NB4 (cell line): ENCODE measurements at regions not wholly inside any gene's neighbourhood (a gene's known extent, or its start where the extent isn't known, plus 50 kb on each side); places are given as distances from the start of the nearest gene placed in this dataset.

Experiments used
- POLR2A ChIP-seq: IDR thresholded peaks from 2 replicates; pipeline ENCODE4 v1.6.1; 2011; ENCODE audit warnings: mild to moderate bottlenecking; ENCODE audit not compliant: insufficient read length; ENCODE audit errors: extremely low read depth
- TF ChIP-seq, protein P1 (sequence below): IDR thresholded peaks from one replicate; pipeline ENCODE4 v1.5.1; 2012; ENCODE audit warnings: low read depth, low read length
- TF ChIP-seq, protein P2 (sequence below): IDR thresholded peaks from 2 replicates; pipeline ENCODE4 v1.6.1; 2011; ENCODE audit warnings: low read depth, low read length

DNA sequence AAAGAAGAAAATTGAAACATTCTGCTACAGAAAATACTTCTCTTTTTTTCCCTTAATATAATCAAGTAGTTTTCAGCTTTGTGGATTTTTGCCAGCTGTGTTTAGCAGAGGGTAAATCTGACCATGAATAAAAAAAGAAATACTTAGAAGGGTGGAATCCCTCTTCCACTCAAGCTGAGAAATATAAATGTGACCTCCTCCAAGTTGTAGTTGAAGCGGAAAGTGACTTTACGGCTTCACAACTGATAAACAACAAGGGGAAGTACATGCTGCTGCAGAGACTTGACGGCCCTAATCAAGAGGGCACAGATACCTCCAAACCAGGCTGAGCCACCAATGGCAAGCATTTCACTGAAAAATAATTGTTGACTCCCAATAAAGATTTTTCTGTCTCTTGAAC, 785.0 kb downstream of the SLITRK5 start:
- no peak for TF ChIP-seq POLR2A
- TF ChIP-seq, protein P1, sequence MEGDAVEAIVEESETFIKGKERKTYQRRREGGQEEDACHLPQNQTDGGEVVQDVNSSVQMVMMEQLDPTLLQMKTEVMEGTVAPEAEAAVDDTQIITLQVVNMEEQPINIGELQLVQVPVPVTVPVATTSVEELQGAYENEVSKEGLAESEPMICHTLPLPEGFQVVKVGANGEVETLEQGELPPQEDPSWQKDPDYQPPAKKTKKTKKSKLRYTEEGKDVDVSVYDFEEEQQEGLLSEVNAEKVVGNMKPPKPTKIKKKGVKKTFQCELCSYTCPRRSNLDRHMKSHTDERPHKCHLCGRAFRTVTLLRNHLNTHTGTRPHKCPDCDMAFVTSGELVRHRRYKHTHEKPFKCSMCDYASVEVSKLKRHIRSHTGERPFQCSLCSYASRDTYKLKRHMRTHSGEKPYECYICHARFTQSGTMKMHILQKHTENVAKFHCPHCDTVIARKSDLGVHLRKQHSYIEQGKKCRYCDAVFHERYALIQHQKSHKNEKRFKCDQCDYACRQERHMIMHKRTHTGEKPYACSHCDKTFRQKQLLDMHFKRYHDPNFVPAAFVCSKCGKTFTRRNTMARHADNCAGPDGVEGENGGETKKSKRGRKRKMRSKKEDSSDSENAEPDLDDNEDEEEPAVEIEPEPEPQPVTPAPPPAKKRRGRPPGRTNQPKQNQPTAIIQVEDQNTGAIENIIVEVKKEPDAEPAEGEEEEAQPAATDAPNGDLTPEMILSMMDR, result no peak
- TF ChIP-seq, protein P2, sequence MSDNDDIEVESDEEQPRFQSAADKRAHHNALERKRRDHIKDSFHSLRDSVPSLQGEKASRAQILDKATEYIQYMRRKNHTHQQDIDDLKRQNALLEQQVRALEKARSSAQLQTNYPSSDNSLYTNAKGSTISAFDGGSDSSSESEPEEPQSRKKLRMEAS, result no peak
